HG03442 (cell line): ENCODE measurements at regions not wholly inside any gene's neighbourhood (a gene's known extent, or its start where the extent isn't known, plus 50 kb on each side); places are given as distances from the start of the nearest gene placed in this dataset.

Experiments
- ATAC-seq: cut with Tn5 transposase; IDR thresholded peaks from one replicate; pipeline ENCODE4 v1.9.1; 2021; ENCODE audit warnings: mild to moderate bottlenecking, moderate library complexity; ENCODE audit not compliant: unreplicated experiment

- ATAC-seq, result no peak
Measured at GRCh38 chr14:25197885-25198284, 147.9 kb upstream of the STXBP6 start.

- no peak for ATAC-seq
Measured at GRCh38 chr14:25180221-25180620, 130.3 kb upstream of the STXBP6 start.

GRCh38 chr14:25178255-25178654, 128.3 kb upstream of the STXBP6 start:
- ATAC-seq, result no peak

GRCh38 chr14:25150934-25151790, 101.2 kb upstream of the STXBP6 start:
- ATAC-seq, result no peak

- no peak for ATAC-seq
Measured at GRCh38 chr14:25150401-25150800, 100.5 kb upstream of the STXBP6 start.

- no peak for ATAC-seq
Measured at GRCh38 chr14:25140411-25140810, 90.5 kb upstream of the STXBP6 start.

- ATAC-seq, result no peak
Measured at GRCh38 chr14:25136811-25137210, 86.9 kb upstream of the STXBP6 start.

GRCh38 chr14:25134184-25134583, 84.2 kb upstream of the STXBP6 start:
- ATAC-seq, result no peak

GRCh38 chr14:25132732-25133422, 82.9 kb upstream of the STXBP6 start:
- ATAC-seq, result peak; percentile 93

GRCh38 chr14:25132094-25132493, 82.1 kb upstream of the STXBP6 start:
- ATAC-seq, result no peak

GRCh38 chr14:25122843-25123242, 72.9 kb upstream of the STXBP6 start:
- no peak for ATAC-seq

GRCh38 chr14:25122211-25122610, 72.3 kb upstream of the STXBP6 start:
- ATAC-seq, result no peak

GRCh38 chr14:25121337-25122129, 71.6 kb upstream of the STXBP6 start:
- ATAC-seq, result no peak

- ATAC-seq, result no peak
Measured at GRCh38 chr14:25120261-25120660, 70.3 kb upstream of the STXBP6 start.

GRCh38 chr14:25118671-25119070, 68.7 kb upstream of the STXBP6 start:
- no peak for ATAC-seq

- no peak for ATAC-seq
Measured at GRCh38 chr14:25117342-25117741, 67.4 kb upstream of the STXBP6 start.

- ATAC-seq, result no peak
Measured at GRCh38 chr14:25116607-25117006, 66.7 kb upstream of the STXBP6 start.

- no peak for ATAC-seq
Measured at GRCh38 chr14:25113394-25113793, 63.4 kb upstream of the STXBP6 start.

GRCh38 chr14:25111061-25111601, 61.2 kb upstream of the STXBP6 start:
- no peak for ATAC-seq

GRCh38 chr14:25110106-25110505, 60.2 kb upstream of the STXBP6 start:
- ATAC-seq, result no peak

GRCh38 chr14:25108959-25109358, 59.0 kb upstream of the STXBP6 start:
- ATAC-seq, result no peak
